VCaP (cell line): ENCODE measurements at regions not wholly inside any gene's neighbourhood (a gene's known extent, or its start where the extent isn't known, plus 50 kb on each side); places are given as distances from the start of the nearest gene placed in this dataset.

Experiments used
- H3K27ac ChIP-seq: fragments of 450-650 bp; 2 replicates; pipeline ENCODE4 v1.5.1; 2017
- CTCF ChIP-seq: fragments of 450-650 bp; conservative IDR thresholded peaks from 2 replicates; pipeline ENCODE4 v1.5.1; 2017; ENCODE audit warnings: mild to moderate bottlenecking, moderate library complexity

DNA sequence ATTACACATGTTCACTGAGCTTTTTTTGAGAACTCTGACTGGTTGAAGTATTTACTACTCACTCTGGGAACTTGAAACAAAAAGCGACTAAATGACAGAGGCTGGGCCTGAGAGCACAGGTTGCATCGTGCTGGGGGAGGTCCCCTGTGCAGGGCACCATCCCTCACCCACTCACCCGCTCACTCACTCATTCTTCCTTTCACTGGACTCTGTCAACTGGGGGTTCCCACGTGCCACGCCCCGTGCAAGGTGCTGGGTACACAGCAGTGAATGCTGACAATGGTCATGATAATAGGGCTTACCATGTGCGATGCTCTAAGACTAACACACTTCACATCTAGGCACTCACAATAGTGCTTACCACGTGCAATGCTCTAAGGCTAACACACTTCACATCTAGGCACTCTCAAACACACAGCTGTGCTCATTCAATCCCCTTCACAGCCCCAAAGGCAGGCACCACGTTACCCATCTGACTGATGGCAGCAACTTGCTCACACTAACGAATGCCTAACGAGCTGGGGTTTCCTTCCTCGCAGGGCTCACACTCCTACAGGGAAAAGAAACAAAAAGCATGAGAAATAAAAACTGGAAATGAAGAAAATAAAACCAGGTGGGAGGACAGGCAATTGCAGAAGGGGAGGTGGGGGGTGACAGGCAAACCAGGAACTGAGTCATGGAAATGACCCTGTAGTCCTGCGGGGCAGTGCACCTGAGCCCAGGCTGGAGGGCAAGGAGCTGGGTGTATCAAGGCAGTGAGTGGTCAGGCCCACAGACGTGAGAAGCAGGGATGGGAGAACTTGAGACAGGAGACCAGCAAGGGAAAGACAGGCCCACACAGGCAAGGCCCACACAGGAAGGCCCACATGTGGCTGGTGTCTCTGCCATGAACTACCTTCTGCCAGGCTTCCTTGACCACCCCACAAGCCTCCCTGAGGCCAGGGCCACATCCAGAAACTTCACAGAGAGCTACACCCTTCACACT lies 147.0 kb upstream of the FAM20C start:
- no peak overlapping the region for H3K27ac ChIP-seq
- TF ChIP-seq CTCF, result no peak

DNA sequence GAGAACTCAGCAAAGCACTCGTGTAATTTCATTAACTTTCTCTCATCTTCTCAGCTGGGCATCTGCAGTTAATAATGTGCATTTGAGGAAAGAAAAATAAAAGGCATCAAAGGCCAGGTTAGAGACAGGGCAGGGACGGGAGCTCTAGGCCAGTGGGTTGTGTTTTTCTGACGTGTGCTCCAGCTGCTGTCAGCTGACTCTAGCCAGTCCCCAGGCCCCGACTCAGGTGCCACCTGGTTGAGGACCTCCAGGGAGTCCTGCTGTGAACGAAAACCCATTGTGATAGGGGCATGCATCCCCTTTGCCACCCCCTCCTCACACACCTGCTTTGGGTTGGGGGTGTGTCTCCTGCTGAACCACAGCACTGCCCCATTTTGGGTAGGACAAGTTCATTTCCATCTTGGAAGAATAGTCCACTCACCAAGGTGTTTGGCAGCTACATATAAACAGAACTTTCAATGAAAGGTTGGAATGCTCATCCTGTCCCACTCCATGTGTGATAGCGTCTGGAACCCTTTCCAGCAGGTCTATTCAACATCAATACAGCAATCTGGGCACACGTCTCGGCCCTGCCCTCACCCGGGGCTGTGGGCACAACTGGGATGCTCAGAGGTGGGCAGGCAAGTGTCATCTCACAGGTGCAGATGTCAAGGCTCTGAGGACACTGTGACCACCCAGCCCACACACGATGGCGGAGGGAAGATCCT lies 146.1 kb upstream of the FAM20C start:
- H3K27ac ChIP-seq, result no peak overlapping the region
- TF ChIP-seq CTCF, result no peak

DNA sequence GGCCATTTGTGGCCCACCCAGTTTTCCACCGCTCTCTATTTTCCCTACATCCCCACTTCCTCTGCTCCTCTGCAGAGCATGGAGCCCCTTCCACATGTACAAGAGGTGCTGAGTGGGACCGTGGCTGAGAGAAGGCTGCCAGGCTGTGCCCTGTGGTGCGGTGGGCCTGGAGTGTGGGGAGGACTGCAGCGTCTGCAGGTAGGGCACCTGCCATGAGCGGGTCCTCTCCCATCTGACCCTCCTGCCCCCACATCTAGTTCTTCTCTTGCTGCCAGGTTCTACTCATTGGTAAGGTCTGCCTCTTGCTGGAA lies 145.6 kb upstream of the FAM20C start:
- no peak for TF ChIP-seq CTCF
- H3K27ac ChIP-seq, result no peak overlapping the region

DNA sequence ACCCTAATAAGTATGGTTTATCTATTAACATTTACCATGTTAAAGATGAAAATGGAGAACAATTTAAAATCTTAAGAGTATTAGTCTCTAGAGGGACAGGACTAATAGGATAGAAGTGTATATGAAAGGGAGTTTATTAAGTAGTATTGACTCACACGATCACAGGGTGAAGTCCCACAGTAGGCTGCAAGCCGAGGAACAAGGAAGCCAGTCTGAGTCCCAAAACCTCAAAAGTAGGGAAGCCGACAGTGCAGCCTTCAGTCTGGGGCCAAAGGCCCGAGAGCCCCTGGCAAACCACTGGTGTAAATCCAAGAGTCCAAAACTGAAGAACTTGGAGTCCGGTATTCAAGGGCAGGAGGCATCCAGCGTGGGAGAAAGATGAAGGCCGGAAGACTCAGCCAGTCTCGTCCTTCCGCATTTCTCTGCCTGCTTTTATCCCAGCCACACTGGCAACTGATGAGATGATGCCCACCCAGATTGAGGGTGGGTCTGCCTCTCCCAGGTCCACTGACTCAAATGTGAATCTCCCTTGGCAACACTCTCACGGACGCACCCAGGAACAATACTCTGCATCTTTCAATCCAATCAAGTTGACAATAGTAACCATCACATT lies 140.8 kb upstream of the FAM20C start:
- H3K27ac ChIP-seq, result no peak overlapping the region
- TF ChIP-seq CTCF, result no peak

GRCh38 chr7:52100-52499 lies 140.3 kb upstream of the FAM20C start:
- H3K27ac ChIP-seq, result no peak overlapping the region
- no peak for TF ChIP-seq CTCF

DNA sequence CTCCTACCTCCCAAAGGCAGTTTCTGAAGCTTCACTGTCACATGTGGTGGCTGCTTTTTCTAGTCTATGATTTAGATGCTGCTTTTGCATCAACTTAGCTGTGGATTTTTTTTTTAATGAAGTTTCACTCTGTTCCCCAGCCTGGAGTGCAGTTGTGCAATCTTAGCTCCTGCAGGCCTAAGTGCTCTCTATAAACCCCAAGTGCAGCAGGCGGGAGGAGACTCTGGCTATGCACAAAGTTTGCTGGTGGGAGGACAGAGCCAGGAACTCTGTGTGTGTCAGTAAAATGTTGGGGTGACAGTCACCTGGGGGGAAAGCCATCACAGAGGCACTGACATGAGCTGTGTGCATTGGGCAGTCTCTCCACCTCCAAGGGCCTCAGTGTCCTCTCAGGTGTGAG lies 138.8 kb upstream of the FAM20C start:
- no peak overlapping the region for H3K27ac ChIP-seq
- TF ChIP-seq CTCF, result no peak

- no peak for TF ChIP-seq CTCF
- no peak overlapping the region for H3K27ac ChIP-seq
Observed at GRCh38 chr7:54615-55014, 137.8 kb upstream of the FAM20C start.
